GM18511 (cell line): ENCODE measurements at regions not wholly inside any gene's neighbourhood (a gene's known extent, or its start where the extent isn't known, plus 50 kb on each side); places are given as distances from the start of the nearest gene placed in this dataset.

ENCODE experiments used
- ATAC-seq: cut with Tn5 transposase; IDR thresholded peaks from one replicate; pipeline ENCODE4 v1.9.1; 2021; ENCODE audit warnings: mild to moderate bottlenecking, moderate library complexity; ENCODE audit not compliant: unreplicated experiment

DNA sequence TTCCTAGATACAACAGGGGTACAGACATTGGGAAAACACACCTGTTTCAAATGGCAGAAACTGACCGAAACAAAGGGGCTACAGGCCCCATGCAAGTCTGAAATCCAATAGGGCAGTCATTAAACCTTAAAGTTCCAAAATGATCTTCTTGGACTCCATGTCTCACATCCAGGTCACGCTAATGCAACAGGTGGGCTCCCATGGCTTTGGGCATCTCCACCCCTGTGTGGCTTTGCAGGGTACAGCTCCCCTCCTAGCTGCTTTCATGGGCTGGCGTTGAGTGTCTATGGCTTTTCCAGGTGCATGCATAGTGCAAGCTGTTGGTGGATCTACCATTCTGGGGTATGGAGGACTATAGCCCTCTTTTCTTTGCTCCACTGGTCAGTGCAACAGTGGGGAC is 248.1 kb upstream of the RHOBTB1 start:
- ATAC-seq: no peak

DNA sequence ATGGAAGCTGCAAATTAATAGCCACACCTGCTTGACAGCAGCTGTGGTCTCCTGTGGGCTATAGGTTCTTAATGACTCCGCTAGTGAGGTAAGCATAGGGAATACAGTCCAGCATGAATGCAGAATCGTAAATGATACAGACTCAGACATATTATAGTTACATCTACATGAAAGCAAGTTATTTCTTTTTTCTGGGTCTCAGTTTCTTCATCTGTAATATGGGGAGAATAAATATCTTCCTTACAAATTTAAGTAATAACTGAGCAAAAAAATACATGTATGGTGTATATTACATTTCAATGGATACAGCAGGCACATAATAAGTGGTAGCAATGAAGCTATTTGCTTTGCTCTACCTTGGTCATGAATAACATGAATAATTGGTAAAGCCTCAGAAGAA is 245.9 kb upstream of the RHOBTB1 start:
- no peak for ATAC-seq

- no peak for ATAC-seq
Observed at GRCh38 chr10:61188691-61189090, 244.7 kb upstream of the RHOBTB1 start.

DNA sequence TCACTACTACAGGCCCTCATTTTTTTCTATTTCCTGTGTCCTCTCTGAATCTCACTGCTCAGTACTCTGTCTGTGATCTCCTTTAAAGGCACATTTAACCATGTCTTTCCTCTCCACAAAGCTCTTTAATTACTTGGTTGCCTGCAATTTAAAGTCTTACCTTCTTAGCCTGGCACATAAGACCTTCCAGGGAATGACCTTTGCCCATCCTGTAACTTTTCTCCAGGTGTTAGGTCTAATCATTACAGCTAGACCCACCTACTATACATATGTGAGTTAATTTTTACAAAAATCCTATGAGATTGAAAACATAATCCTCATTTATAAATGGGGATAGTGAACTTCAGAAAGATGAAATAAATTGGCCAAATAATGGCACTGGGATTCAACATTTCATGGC is 244.1 kb upstream of the RHOBTB1 start:
- ATAC-seq: no peak

- no peak for ATAC-seq
Observed at GRCh38 chr10:61187601-61188000, 243.6 kb upstream of the RHOBTB1 start.

DNA sequence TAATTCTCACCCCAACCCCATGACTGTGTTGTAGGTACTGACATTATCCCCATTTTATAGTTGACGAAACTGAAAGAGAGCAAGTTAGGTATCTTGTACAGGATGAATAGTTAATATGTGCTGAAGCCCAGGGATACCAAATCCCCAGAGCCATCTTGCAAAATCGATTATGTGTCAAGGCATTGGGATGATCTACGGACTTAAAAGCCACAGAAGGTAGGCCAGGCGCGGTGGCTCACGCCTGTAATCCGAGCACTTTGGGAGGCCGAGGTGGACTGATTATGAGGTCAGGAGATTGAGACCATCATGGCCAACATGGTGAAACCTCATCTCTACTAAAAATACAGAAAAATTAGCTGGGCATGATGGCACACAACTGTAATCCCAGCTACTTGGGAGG is 242.4 kb upstream of the RHOBTB1 start:
- ATAC-seq: no peak

GRCh38 chr10:61184429-61184828 is 240.4 kb upstream of the RHOBTB1 start:
- no peak for ATAC-seq

DNA sequence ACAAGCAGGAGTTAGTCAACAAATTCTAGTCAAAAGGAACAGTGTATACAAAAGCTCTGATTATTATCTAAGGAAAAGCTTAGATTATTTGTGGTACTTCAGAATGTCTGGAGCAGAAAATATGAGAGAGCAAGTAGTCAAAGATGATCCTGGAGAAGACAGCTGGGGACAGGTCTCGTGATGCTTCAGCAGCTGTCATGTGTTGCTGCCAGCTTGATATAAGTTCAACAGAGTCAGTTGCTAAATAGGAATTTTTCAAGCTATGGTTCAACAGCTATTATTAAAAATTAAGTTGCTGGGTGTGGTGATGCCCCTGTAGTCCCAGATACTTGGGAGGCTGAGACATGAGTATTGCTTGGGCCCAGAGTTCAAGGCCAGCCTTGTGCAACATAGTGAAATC is 240.0 kb upstream of the RHOBTB1 start:
- no peak for ATAC-seq

DNA sequence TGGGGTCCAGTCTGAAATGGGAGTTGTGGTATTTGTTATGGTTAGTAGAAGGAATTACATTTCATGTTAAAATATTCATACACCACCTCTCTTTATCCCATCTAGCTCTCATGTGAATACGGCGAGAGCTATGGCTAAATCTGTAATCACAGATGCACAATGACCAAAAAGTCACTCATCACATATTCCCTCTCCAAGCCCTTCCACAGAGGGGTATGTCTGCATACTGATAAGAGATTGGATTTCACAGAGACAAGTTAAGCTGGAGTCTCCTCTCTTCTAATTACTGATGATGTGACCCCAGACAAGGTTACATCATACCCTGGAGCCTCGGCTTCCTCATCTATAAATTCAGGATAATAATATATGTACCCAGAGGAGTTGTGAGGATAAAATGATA is 237.8 kb upstream of the RHOBTB1 start:
- no peak for ATAC-seq

DNA sequence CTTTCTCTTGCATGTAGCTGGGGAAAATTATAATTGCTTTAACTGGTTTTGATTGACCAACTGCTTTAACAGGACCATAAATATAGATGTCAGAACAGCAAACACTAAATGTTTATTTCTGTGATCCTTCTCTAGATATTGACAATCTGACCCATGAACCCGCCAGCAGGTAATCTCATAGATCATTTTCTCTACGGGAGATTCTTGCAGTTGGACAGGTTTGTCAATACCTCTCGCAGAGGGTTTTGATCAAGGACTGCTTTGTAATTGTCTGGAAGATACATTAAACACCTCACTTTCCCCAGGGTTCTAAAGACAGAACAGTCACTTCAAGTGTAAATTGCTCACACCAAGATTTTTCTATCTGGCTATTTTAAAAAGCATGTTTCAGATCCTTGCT is 235.8 kb upstream of the RHOBTB1 start:
- no peak for ATAC-seq

GRCh38 chr10:61176424-61176823 is 232.4 kb upstream of the RHOBTB1 start:
- ATAC-seq: no peak

- no peak for ATAC-seq
Observed at GRCh38 chr10:61175316-61175715, 231.3 kb upstream of the RHOBTB1 start.

DNA sequence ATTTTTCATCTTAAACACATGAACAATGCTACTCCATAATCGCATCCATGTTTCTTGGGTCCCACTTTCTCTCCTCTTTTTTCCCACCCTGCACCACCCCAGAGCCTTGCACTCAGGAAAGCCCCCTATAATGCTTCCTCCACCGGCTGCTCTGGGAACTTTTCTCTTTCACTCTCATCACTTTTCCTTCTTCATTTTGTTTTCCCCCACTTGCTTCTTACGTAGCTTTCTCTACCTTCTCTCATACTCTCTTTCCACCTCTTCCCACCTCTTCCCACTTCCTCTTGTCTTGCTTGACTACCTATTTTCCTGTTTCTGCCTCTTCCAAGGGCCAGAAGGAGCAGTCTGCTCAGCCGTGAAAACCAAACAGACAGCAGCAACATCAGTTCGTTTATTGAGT is 229.5 kb upstream of the RHOBTB1 start:
- ATAC-seq: no peak

- no peak for ATAC-seq
Observed at GRCh38 chr10:61172182-61172926, 228.4 kb upstream of the RHOBTB1 start.

DNA sequence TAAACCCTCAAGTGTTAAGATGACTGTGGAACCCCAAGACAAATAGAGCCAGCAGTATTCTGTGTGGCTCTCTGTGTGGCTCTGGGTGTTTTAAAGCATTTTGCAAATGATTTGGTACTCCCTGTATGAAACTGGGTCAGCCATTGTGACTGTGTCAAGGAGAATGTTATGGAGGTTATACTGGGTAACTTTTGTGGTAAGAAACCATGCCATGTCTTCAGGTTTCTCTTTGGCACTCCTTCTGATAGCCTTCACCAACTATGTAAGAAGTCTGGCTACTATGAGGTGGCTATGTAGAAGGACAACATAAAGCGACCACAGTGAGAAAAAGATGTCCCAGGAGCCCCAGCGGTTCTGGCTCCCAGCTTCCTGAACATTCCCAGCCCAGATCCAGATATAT is 226.6 kb upstream of the RHOBTB1 start:
- ATAC-seq: no peak

- ATAC-seq: no peak
Observed at GRCh38 chr10:61169294-61169693, 225.3 kb upstream of the RHOBTB1 start.

DNA sequence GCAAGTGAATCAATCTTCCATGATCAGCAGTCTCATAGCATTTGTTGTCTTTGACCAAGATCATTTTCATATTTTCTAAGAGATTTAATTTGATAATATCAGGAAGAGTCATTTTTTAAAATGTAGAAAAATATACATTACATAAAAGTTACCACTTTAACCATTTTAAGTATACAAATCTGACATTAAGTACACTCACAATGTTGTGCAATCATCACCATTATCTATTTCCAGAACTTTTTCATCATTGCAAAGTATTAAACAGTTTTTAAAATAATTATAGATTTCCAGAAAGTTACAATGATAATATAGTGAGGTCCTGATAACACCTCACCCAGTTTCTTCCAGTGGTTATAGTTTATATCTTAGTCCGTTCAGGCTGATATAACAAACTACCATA is 222.5 kb upstream of the RHOBTB1 start:
- ATAC-seq: no peak

DNA sequence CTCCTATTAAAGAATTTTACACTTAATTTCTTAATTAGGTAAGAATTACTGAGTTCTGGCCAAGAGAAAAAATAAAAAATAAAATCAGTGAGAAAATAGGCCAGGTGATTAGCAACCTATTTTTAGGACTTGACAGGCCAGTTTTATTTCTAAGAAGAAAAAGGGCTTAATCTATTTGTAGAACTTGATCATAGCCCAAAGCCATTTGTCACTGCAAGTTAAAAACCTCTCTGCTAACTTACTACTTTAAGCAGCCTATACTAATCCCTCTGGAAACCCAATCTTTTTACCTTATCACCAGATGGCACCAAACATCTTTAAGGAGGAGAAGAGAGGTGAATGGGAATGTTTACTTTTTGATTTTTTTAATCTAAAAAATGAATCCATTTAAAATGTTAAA is 222.1 kb upstream of the RHOBTB1 start:
- ATAC-seq: no peak

- ATAC-seq: no peak
Observed at GRCh38 chr10:61164458-61165160, 220.6 kb upstream of the RHOBTB1 start.

DNA sequence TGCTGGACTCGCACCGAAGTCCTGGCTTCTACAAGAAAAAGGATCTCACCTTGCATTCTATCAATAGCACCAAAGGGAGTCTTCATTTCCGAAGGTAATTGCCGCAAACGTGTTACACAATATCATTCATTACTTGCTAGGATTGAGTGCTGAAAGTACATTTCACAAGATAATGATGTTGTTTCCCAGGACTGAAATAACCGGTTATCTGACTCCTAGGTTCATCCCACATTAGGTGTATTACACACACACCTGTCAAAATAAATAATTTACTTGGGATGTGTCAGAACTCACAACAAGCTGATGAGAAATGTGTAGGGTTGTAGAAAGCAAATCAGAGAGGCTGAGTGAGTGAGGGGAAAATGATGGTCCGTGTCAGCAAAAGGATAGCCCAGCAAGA is 219.4 kb upstream of the RHOBTB1 start:
- ATAC-seq: no peak

- no peak for ATAC-seq
Observed at GRCh38 chr10:61160253-61160652, 216.3 kb upstream of the RHOBTB1 start.

DNA sequence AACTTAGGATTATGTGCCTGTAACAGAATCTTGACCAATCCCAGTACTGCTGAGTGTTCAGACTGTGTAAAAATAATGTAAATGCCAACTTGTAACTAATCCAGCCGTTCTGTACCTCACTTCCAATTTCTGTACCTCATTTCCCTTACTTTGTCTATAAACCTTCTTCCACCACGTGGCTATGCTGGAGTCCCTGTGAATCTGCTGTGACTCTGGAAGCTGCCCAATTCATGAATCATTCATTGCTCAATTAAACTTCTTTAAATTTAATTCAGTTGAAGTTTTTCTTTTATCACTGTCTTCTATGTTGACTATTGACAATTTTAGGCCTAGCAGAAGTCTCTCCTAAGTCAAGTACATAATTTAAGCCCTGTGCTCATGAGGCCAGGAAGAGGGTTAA is 215.3 kb upstream of the RHOBTB1 start:
- no peak for ATAC-seq

DNA sequence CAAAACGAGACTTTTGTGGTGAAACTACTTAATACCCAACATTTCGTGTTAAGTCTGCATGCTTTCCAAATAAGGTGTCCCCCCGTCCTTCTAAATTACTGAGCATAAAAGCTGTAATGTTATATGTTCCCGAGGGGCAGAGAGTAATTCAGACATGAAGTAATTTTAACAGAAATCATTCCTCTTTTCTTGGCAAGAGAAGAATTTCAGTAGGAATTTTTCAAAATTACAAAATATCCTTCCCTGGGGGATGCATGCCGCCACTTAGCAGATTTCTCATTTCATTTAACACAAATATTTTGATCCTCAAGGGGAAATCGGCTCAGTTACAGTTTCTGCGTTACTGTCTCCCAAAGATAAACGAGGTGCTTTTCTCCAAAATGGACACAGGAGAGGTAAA is 213.2 kb upstream of the RHOBTB1 start:
- no peak for ATAC-seq
